Nucleus accumbens (tissue), 56 donors: ENCODE measurements at regions not wholly inside any gene's neighbourhood (a gene's known extent, or its start where the extent isn't known, plus 50 kb on each side); places are given as distances from the start of the nearest gene placed in this dataset.
"Not testable (repeated sequence)": the region's sequence is repeated elsewhere in the genome, so short reads cannot be mapped to it uniquely, and the experiment has no call there.

ENCODE experiments used
- DNase-seq, 56 donors: peaks; one replicate each; lab custom pipeline; 2025; lab: John Stamatoyannopoulos, UW

DNA sequence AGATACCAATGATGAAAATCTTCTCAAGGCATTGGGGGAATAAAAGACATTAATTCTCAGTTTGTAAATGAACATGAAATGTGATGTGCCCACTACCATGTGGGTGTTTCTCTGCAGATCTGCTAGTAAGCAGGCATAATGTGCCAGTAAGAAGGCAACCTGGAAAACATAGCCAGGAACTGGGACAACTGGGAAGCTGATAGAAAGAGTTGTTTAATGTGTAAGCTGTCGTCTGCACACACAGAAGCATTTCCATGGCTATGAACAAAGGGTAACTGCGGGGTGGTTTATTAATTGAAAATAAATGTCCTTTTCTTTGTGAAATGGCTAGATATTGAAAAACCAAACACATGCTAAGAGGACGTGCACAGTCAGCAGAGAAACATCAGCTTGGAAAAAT is 52.0 kb downstream of the ZC3H11B start:
- DNase-seq, result no peak

DNA sequence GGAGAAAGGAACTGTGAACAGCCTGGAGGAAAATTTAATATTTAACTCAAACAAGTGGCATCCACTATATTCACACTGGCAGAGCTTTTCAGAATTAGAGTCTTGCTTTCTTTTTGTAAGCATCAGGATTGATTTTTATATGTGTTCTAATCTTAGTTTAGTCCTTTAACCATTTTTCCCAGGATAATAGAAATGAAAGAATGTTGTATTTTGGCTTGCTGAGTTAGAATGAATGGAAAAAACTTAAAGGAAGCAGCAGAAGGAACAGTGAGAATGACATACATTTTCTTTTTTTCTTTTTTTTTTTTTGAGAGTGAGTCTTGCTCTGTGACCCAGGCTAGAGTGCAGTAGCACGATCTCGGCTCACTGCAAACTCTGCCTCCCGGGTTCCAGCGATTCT is 53.0 kb downstream of the ZC3H11B start:
- no peak for DNase-seq

GRCh38 chr1:219555806-219556205 is 57.1 kb downstream of the ZC3H11B start:
- DNase-seq, result peak in 10 of 56 donors; percentile 0 to 27 (median 6)

GRCh38 chr1:219555031-219555692 is 57.7 kb downstream of the ZC3H11B start:
- no peak for DNase-seq

- DNase-seq, result no peak
These were observed 58.9 kb downstream of the ZC3H11B start for GRCh38 chr1:219553934-219554502.

DNA sequence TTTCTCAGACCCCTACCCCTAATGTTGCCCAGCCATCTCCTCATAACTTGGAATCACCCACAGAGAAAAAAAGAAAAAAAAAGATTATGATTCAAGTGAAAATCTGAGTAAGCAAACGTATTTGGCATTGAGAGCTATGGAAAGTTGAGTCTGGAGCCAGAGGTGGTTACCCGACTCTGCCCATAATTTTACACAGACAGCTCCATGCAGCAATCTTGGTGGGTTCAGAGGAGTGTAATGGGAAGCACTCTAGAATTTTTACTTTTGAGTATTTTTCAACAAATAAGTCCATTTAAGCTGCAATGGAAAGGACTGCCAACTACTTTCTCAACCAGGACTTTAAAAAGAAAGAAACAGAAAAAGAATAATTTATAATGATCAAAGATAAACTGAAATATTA is 62.7 kb downstream of the ZC3H11B start:
- DNase-seq, result no peak

DNA sequence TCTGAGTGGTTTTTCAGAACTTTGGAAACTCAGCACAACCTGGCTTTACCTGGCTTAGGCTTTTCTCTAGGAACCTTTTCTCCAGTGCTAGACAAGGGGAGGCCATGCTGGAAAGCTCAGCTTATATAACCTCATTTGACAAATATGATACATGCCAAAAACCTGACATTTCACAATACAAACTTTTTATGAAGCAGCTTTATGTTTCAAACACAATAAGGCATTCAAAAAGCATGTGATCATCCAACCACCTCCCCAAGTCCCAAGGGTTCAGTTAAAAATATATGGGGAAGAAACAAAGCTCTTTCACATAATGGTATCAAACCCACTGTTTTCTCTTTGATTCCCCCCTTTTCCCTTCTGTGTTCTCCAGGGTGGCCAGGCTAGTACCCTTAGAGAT is 63.7 kb downstream of the ZC3H11B start:
- DNase-seq, result no peak

- no peak for DNase-seq
These were observed 64.5 kb downstream of the ZC3H11B start for GRCh38 chr1:219548386-219548785.

DNA sequence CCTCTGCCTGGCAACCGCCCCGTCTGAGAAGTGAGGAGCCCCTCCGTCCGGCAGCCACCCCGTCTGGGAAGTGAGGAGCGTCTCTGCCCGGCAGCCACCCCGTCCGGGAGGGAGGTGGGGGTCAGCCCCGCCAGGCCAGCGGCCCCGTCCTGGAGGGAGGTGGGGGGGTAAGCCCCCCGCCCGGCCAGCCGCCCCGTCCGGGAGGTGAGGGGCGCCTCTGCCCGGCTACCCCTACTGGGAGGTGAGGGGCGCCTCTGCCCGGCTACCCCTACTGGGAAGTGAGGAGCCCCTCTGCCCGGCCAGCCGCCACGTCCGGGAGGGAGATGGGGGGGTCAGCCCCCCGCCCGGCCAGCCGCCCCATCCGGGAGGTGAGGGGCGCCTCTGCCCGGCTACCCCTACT is 67.1 kb downstream of the ZC3H11B start:
- not testable (repeated sequence) for DNase-seq

GRCh38 chr1:219544163-219544846 is 68.6 kb downstream of the ZC3H11B start:
- no peak for DNase-seq

DNA sequence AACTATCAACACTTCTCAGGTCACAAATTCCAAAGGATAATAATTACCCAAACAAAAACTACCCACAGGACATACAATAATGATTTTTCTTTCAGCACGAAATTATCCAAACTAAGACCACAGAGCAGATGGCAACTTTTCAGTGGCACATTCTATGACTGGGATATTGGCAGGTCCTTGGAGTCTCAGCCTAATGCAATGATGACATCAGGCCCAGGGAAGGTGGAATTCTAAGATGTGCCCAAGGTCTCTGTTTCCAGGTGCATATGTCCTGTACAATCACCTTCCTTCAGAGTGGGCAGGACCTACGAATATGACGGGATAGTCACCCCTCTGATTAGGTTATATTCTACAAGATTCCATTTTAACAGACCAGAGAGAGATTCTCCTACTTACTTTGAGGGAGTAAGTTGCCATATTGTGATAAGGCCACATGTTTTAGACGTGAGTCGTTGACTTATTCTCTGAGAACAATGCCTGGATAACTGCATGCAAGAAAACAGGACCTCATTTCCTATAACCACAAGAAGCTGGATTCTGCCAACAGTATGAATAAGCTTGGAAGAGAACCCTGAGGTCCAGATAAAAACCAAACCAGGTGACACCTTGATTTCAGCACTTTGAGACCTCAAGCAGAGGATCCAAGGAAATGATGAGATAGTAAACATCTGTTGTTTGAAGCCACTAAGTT is 69.9 kb downstream of the ZC3H11B start:
- DNase-seq, result no peak

- no peak for DNase-seq
These were observed 71.0 kb downstream of the ZC3H11B start for GRCh38 chr1:219541946-219542345.

GRCh38 chr1:219539645-219540254 is 73.2 kb downstream of the ZC3H11B start:
- DNase-seq, result no peak

- DNase-seq, result no peak
These were observed 74.0 kb downstream of the ZC3H11B start for GRCh38 chr1:219538886-219539285.

GRCh38 chr1:219537223-219537631 is 75.7 kb downstream of the ZC3H11B start:
- no peak for DNase-seq

GRCh38 chr1:219536038-219536437 is 76.9 kb downstream of the ZC3H11B start:
- no peak for DNase-seq

- DNase-seq, result no peak
These were observed 77.9 kb downstream of the ZC3H11B start for GRCh38 chr1:219534991-219535390.

DNA sequence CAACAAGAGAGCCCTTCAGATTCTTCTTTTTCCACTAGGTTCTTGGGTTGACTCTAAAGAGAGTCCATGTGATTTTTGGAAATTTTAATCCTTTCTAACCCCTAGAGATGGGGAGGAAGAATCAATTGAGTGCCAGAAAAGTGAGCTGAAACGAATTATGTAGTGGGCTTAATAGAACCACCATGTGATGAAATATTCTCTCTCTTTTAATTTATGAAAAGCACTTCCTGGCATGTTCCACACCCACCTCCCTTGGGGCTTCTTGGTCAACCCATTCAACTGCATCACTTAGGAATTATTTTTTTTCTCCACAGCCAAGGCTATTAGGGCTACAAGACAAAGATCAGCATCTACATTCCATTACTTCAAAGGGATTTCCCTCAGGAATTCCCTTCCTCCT is 79.6 kb downstream of the ZC3H11B start:
- no peak for DNase-seq

DNA sequence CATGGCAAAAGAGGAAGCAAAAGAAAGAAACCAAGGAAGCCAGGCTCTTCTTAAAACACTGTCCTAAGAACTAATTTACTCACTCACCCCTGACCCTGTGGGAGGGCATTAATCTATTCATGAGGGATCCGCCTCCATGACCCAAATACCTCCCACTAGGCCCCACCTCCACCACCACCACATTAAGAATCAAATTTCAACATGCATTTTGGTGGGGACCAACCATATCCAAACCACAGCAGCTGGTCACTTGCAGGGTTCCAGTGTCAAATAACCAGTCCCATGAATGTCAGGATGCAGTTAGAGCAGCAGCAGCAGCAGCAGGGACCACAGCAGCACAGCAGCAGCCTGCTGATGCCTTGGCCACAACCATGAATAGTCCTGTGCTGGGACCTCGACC is 83.8 kb downstream of the ZC3H11B start:
- DNase-seq, result no peak

DNA sequence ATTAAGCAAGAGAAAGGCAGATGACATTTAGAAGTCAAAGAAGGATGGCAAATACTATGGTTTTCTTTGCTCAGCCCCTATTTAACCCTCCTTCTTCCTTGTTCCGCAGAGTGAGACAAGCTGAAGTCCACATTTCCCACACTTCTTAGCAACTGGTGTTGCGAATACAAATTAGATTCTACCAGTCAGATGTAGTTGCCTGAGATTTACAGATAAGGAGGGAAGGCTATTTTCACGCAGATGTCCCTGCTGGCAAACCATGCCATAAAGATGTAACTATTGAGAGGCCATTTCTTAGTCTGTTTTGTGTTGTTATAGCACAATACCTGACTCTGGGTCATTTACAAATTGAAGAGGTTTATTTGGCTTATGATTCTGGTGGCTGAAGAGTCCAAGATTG is 84.3 kb downstream of the ZC3H11B start:
- no peak for DNase-seq

- no peak for DNase-seq
These were observed 84.9 kb downstream of the ZC3H11B start for GRCh38 chr1:219527994-219528393.
